ENCODE measurements at regions not wholly inside any gene's neighbourhood (a gene's known extent, or its start where the extent isn't known, plus 50 kb on each side); places are given as distances from the start of the nearest gene placed in this dataset.

DNA sequence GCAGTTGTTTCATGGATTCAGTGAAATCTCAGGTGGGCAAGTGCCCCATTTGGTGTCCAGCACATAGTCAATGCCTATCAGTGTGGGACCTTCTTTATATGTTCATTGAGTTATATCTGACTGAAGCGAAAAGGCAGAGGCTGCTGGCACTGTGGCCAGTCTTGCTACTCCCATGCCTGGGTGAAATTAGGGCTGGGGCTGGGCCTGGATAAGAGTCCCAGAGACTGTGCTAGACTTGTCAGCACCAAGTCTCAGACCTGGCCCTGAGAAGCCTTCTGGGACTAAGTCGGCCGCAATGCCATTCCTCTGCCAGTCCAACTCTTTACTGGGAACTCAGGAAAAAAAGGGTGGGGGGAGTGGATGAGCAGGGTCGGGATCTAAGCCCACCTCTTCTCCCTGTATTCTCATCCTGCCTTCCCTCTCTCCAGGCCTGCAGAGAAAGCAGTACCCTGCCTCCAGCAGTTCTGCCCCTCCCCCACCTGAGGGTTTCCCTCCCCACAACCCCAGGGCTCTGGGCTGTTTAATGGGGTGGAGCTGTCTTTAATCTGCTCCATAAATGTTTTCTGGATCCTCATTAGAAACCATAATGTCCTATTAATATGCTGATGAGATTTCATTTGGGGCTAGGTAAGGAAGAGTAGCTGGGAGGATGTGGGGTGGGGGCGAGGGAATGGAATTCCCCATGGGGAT lies 153.5 kb upstream of the PJA1 start:
- TF ChIP-seq, protein P1, sequence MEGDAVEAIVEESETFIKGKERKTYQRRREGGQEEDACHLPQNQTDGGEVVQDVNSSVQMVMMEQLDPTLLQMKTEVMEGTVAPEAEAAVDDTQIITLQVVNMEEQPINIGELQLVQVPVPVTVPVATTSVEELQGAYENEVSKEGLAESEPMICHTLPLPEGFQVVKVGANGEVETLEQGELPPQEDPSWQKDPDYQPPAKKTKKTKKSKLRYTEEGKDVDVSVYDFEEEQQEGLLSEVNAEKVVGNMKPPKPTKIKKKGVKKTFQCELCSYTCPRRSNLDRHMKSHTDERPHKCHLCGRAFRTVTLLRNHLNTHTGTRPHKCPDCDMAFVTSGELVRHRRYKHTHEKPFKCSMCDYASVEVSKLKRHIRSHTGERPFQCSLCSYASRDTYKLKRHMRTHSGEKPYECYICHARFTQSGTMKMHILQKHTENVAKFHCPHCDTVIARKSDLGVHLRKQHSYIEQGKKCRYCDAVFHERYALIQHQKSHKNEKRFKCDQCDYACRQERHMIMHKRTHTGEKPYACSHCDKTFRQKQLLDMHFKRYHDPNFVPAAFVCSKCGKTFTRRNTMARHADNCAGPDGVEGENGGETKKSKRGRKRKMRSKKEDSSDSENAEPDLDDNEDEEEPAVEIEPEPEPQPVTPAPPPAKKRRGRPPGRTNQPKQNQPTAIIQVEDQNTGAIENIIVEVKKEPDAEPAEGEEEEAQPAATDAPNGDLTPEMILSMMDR (conservative IDR thresholded peaks at IDR 0.05; ENCODE audit: low read depth, low read length): no peak
- no peak overlapping the region for H3K4me3 ChIP-seq (ENCODE audit: low read depth, low read length)
- no peak for DNase-seq (ENCODE audit: low read depth)

DNA sequence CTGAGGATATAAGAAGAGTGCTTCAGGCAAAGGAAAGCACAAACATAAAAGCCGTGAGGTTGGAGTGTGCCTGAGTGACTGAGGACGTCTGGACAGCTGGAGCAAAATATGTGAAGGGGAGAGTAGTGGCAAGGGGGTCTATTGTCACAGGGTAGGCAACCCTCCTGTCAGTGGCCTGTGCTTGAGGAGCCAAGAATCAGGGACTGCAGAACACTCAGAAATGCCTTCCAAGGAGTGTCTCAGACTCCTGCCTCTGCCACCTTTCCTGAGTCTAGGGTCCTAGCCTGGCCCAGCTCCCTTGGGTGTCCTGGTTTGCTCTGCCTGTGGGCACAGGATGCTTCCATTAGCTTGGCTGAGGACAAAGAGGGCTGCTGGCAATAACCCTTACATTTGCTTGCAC lies 152.5 kb upstream of the PJA1 start:
- TF ChIP-seq, protein P1 (conservative IDR thresholded peaks at IDR 0.05; ENCODE audit: low read depth, low read length): no peak
- no peak for DNase-seq (ENCODE audit: low read depth)
- H3K4me3 ChIP-seq (ENCODE audit: low read depth, low read length): no peak overlapping the region

DNA sequence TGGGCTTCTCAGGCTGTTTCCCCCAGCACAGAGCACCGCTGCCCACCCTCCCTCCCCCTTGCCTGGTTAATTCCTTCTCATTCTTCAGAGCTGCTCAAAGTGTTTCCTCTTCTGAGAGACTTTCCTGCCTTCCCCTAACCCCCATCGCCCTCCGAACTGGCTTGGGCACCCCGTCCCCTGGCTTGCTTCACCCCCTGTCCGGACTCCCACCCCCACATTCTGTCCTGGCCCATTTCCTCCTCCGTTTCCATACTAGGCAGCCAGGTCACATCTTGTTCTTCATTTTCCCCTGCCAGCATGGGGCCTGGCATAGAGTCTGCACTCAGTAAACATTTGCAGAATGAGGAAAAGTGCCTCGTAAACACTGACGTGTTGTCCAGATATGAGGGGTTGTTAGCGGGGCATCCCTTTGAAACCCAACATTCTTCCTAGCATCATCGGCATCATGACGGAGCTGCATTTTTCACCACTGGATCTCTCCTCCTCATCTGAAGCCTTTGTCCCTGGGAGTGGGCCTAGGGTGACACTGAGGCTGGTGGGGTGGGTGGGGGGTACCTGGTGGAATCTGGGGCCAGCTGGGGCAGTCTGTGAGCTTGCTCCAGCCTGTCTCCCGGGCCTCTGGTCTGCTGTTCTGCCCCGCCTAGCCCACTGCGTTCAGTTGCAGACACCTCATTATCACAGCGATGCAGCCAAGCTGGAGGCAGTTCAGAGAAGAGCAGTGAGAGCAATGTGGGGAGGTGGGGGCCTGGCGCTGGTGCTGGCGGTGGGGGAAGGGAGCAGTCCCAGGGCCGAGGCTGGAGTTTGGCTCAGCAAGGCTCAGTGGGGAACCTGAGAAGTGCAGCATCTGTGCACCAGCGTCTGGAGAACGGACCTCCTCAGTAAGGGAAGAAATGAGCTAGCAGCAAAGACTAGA lies 149.4 kb upstream of the PJA1 start:
- H3K4me3 ChIP-seq (ENCODE audit: low read depth, low read length): no peak overlapping the region
- TF ChIP-seq, protein P1 (conservative IDR thresholded peaks at IDR 0.05; ENCODE audit: low read depth, low read length): no peak
- no peak for DNase-seq (ENCODE audit: low read depth)

- TF ChIP-seq, protein P1 (conservative IDR thresholded peaks at IDR 0.05; ENCODE audit: low read depth, low read length): no peak
- no peak for DNase-seq (ENCODE audit: low read depth)
- no peak overlapping the region for H3K4me3 ChIP-seq (ENCODE audit: low read depth, low read length)
Observed at GRCh38 chrX:69313617-69314290, 148.5 kb upstream of the PJA1 start.

- H3K4me3 ChIP-seq (ENCODE audit: low read depth, low read length): no peak overlapping the region
- TF ChIP-seq, protein P1 (conservative IDR thresholded peaks at IDR 0.05; ENCODE audit: low read depth, low read length): no peak
- DNase-seq (ENCODE audit: low read depth): no peak
Observed at GRCh38 chrX:69311936-69312670, 146.8 kb upstream of the PJA1 start.

GRCh38 chrX:69309074-69309792 lies 144.0 kb upstream of the PJA1 start:
- H3K4me3 ChIP-seq (ENCODE audit: low read depth, low read length): no peak overlapping the region
- TF ChIP-seq, protein P1 (conservative IDR thresholded peaks at IDR 0.05; ENCODE audit: low read depth, low read length): no peak
- DNase-seq (ENCODE audit: low read depth): no peak
